Pulmonary artery endothelial cell (primary cell): ENCODE measurements at regions not wholly inside any gene's neighbourhood (a gene's known extent, or its start where the extent isn't known, plus 50 kb on each side); places are given as distances from the start of the nearest gene placed in this dataset.

Experiments
- DNase-seq: peaks from one replicate; pipeline ENCODE4 v3.0.0-alpha.2; 2011; ENCODE audit warnings: low read depth, low spot score

GRCh38 chr20:10920396-10920795 lies 246.6 kb upstream of the JAG1 start:
- DNase-seq: no peak

- no peak for DNase-seq
These were observed 247.8 kb upstream of the JAG1 start for GRCh38 chr20:10921491-10922010.

- no peak for DNase-seq
These were observed 248.7 kb upstream of the JAG1 start for GRCh38 chr20:10922506-10922905.

- DNase-seq: no peak
These were observed 249.1 kb upstream of the JAG1 start for GRCh38 chr20:10922941-10923340.

GRCh38 chr20:10924644-10925201 lies 250.9 kb upstream of the JAG1 start:
- no peak for DNase-seq

GRCh38 chr20:10925767-10926166 lies 252.0 kb upstream of the JAG1 start:
- peak; percentile 51 for DNase-seq

GRCh38 chr20:10927011-10927583 lies 253.3 kb upstream of the JAG1 start:
- no peak for DNase-seq

GRCh38 chr20:10927936-10928840 lies 254.4 kb upstream of the JAG1 start:
- no peak for DNase-seq

- no peak for DNase-seq
These were observed 255.1 kb upstream of the JAG1 start for GRCh38 chr20:10928841-10929421.

GRCh38 chr20:10935658-10936402 lies 262.0 kb upstream of the JAG1 start:
- DNase-seq: peak; percentile 53

- no peak for DNase-seq
These were observed 263.0 kb upstream of the JAG1 start for GRCh38 chr20:10936786-10937185.

GRCh38 chr20:10939331-10939941 lies 265.6 kb upstream of the JAG1 start:
- DNase-seq: no peak

GRCh38 chr20:10940941-10941340 lies 267.1 kb upstream of the JAG1 start:
- no peak for DNase-seq

- DNase-seq: no peak
These were observed 270.0 kb upstream of the JAG1 start for GRCh38 chr20:10943686-10944265.

- no peak for DNase-seq
These were observed 272.5 kb upstream of the JAG1 start for GRCh38 chr20:10946124-10946880.

GRCh38 chr20:10947726-10948125 lies 273.9 kb upstream of the JAG1 start:
- no peak for DNase-seq

GRCh38 chr20:10949930-10950783 lies 276.4 kb upstream of the JAG1 start:
- no peak for DNase-seq

GRCh38 chr20:10951216-10951615 lies 277.4 kb upstream of the JAG1 start:
- DNase-seq: no peak

GRCh38 chr20:10951904-10952303 lies 278.1 kb upstream of the JAG1 start:
- no peak for DNase-seq
